AG04449 (cell line): ENCODE measurements at regions not wholly inside any gene's neighbourhood (a gene's known extent, or its start where the extent isn't known, plus 50 kb on each side); places are given as distances from the start of the nearest gene placed in this dataset.

Experiments used
- CTCF ChIA-PET: fragments of 350-600 bp; formaldehyde crosslinking; extraction: SDS; loops from one replicate; lab custom pipeline; 2021; ENCODE audit warnings: antibody characterized with exemption; lab: Yijun Ruan, JAX
- POLR2A ChIA-PET: fragments of 400-600, 350-600 bp; formaldehyde crosslinking; extraction: SDS; loops from one replicate; lab custom pipeline; 2020; ENCODE audit warnings: antibody characterized with exemption, inconsistent platforms; lab: Yijun Ruan, JAX
- DNase-seq: peaks from one replicate; pipeline ENCODE4 v3.0.0-alpha.2; 2010; ENCODE audit warnings: low read depth, low spot score
- H3K4me3 ChIP-seq: 2 replicates; pipeline ENCODE4 v1.5.1; 2011; ENCODE audit warnings: low read depth, mild to moderate bottlenecking, control low read depth, low read length
- TF ChIP-seq, protein P1 (sequence below): IDR thresholded peaks from one replicate; pipeline ENCODE4 v1.5.1; 2011; ENCODE audit warnings: mild to moderate bottlenecking, moderate library complexity, low read length, control low read depth, inconsistent platforms; ENCODE audit not compliant: insufficient read depth; ENCODE audit errors: missing control alignments

- no peak overlapping the region for H3K4me3 ChIP-seq
- no peak for DNase-seq
- ChIA-PET POLR2A (no interaction called here), CTCF (interaction anchor here (1.0 to 2.0 kb wide), 3 partner anchors 18 to 309 kb away, joined by 3 to 10 read pairs (median 3); no protein-coding TSS in a partner anchor)
- TF ChIP-seq, protein P1, sequence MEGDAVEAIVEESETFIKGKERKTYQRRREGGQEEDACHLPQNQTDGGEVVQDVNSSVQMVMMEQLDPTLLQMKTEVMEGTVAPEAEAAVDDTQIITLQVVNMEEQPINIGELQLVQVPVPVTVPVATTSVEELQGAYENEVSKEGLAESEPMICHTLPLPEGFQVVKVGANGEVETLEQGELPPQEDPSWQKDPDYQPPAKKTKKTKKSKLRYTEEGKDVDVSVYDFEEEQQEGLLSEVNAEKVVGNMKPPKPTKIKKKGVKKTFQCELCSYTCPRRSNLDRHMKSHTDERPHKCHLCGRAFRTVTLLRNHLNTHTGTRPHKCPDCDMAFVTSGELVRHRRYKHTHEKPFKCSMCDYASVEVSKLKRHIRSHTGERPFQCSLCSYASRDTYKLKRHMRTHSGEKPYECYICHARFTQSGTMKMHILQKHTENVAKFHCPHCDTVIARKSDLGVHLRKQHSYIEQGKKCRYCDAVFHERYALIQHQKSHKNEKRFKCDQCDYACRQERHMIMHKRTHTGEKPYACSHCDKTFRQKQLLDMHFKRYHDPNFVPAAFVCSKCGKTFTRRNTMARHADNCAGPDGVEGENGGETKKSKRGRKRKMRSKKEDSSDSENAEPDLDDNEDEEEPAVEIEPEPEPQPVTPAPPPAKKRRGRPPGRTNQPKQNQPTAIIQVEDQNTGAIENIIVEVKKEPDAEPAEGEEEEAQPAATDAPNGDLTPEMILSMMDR: no peak
Measured at GRCh38 chr11:106276126-106276525, 198.7 kb downstream of the AASDHPPT start.

GRCh38 chr11:106276859-106277436 lies 199.5 kb downstream of the AASDHPPT start:
- ChIA-PET CTCF (interaction anchor here (1.0 to 2.0 kb wide), 6 partner anchors 11 to 308 kb away, joined by 3 to 10 read pairs (median 3); no protein-coding TSS in a partner anchor), POLR2A (no interaction called here)
- H3K4me3 ChIP-seq: no peak overlapping the region
- no peak for DNase-seq
- TF ChIP-seq, protein P1: peak; percentile 21

DNA sequence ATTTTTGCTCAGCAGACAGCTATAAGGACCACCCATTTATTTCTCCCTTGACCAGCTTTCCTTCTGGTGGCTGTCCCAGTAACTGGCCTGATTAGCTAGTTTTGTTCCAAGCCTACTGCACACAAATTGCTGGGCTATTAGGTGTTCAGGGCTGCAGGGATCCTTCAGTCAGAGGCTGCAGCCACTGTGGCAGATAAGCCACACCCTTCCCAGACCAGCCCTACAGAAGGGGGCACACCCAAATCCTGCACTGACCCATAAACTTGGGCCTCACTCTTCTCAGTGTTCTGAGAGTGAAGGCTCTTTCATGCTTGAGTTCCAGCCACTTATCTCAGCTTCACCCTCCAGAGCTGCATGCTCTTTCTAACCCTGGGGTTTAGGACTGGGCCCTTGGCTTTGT lies 200.0 kb downstream of the AASDHPPT start:
- POLR2A ChIA-PET: no interaction called here
- CTCF ChIA-PET: interaction anchor here (1.0 to 2.0 kb wide), 4 partner anchors 10 to 307 kb away, joined by 3 to 10 read pairs (median 4); no protein-coding TSS in a partner anchor
- DNase-seq: no peak
- H3K4me3 ChIP-seq: no peak overlapping the region
- TF ChIP-seq, protein P1: no peak

DNA sequence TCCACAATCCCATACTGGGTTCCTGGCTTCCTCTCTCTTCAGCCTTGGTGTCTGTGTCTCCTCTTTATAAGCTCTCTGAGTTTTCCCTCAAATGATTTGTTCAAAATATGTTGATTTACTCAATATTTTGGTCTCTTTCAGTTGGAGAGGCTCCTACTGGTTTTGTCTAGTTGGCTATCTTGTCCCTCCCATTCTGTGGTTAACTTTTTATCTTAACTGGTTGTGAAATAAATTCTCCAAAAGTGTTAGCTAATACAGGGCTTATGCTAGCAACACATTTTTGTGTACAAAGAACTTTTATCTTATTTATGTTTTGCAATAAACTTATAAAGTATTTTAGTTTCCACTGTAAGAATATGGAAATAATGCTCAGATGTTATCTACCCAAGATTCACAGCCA lies 200.9 kb downstream of the AASDHPPT start:
- no peak overlapping the region for H3K4me3 ChIP-seq
- no peak for DNase-seq
- POLR2A ChIA-PET: no interaction called here
- CTCF ChIA-PET: interaction anchor here (1.4 kb wide), 1 partner anchor 41 kb away, joined by 4 read pairs; no protein-coding TSS in a partner anchor
- TF ChIP-seq, protein P1: no peak

DNA sequence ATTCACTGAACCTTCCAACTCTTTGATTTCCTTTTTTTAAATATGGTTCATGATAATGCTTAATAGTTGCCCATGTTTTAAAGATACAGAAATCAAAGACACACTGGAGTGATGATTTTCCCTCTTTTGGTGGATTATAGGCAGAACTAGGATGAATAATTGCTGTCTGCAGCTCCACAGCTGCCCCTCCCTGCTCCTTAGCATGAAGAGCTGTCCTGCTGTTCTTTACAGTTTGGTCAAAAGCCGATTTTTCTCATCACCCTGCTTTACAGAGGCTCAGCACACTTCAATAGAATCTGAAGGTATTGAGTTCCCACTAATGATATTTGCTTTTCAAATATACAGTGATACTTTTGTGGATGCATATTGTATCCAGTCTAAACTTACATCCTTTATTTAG lies 202.6 kb downstream of the AASDHPPT start:
- ChIA-PET POLR2A (no interaction called here), CTCF (no interaction called here)
- H3K4me3 ChIP-seq: no peak overlapping the region
- no peak for DNase-seq
- TF ChIP-seq, protein P1: no peak

DNA sequence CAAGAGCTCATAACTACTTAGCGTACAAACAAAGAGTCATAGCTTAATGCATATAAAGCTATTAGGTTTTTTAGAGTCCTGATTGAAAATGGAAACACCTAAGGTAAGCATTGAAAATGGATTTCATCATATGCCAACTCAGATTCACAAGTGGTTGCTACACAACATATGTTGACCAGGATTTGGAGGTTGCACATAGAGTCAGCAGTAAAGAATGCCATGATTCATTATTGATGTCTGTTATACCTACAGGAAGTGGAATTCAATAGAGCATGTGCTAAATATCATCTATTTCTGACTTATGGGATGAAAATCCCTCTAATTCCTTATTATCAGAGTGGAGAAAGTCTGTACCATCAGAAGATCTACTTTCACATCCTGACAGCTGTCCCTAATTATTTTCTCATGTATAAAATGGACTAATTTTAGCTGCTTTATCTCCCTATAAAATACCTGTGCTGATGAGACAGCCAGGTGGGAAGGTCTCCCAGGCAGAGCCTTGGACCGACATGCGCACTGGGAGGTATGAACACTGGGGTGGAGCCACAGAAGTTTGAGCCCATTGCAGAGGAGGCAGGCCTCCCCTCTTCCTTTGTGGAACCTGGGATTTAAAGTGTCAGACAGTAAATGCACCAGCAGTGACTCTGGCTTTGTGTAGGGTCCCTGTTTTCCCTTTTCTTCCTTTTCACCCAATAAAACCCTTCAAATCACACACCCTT lies 204.2 kb downstream of the AASDHPPT start:
- CTCF ChIA-PET: interaction anchor here (1.5 kb wide), 1 partner anchor 304 kb away, joined by 4 read pairs; no protein-coding TSS in a partner anchor
- POLR2A ChIA-PET: no interaction called here
- DNase-seq: peak; percentile 50
- no peak overlapping the region for H3K4me3 ChIP-seq
- TF ChIP-seq, protein P1: no peak
